Tongue (tissue), 1 donor: ENCODE measurements at regions not wholly inside any gene's neighbourhood (a gene's known extent, or its start where the extent isn't known, plus 50 kb on each side); places are given as distances from the start of the nearest gene placed in this dataset.
"Not testable (repeated sequence)": the region's sequence is repeated elsewhere in the genome, so short reads cannot be mapped to it uniquely, and the experiment has no call there.

Experiments used
- DNase-seq: peaks from one replicate; pipeline ENCODE4 v3.0.0-alpha.2; 2015

- no peak for DNase-seq
These were observed 54.9 kb upstream of the NBPF3 start for GRCh38 chr1:21385022-21385421.

GRCh38 chr1:21384620-21385019 lies 55.3 kb upstream of the NBPF3 start:
- DNase-seq, result peak; percentile 41

- peak; percentile 6 for DNase-seq
These were observed 56.0 kb upstream of the NBPF3 start for GRCh38 chr1:21383785-21384401.

GRCh38 chr1:21381354-21381753 lies 58.6 kb upstream of the NBPF3 start:
- DNase-seq, result no peak

- not testable (repeated sequence) for DNase-seq
These were observed 59.8 kb upstream of the NBPF3 start for GRCh38 chr1:21380147-21380546.

GRCh38 chr1:21379571-21379970 lies 60.4 kb upstream of the NBPF3 start:
- no peak for DNase-seq

- no peak for DNase-seq
These were observed 61.0 kb upstream of the NBPF3 start for GRCh38 chr1:21378705-21379494.

- DNase-seq, result no peak
These were observed 67.6 kb upstream of the NBPF3 start for GRCh38 chr1:21372383-21372782.

GRCh38 chr1:21369905-21370304 lies 70.0 kb upstream of the NBPF3 start:
- no peak for DNase-seq

GRCh38 chr1:21368515-21369289 lies 71.2 kb upstream of the NBPF3 start:
- DNase-seq, result peak; percentile 89

- DNase-seq, result not testable (repeated sequence)
These were observed 71.9 kb upstream of the NBPF3 start for GRCh38 chr1:21367973-21368514.

GRCh38 chr1:21366288-21366687 lies 73.6 kb upstream of the NBPF3 start:
- DNase-seq, result no peak

- DNase-seq, result no peak
These were observed 74.8 kb upstream of the ECE1 start for GRCh38 chr1:21365036-21365435.

- no peak for DNase-seq
These were observed 71.8 kb upstream of the ECE1 start for GRCh38 chr1:21362096-21362495.

GRCh38 chr1:21361506-21361905 lies 71.2 kb upstream of the ECE1 start:
- no peak for DNase-seq

GRCh38 chr1:21357161-21357560 lies 66.9 kb upstream of the ECE1 start:
- DNase-seq, result no peak

- DNase-seq, result no peak
These were observed 65.7 kb upstream of the ECE1 start for GRCh38 chr1:21355956-21356355.

- DNase-seq, result no peak
These were observed 62.3 kb upstream of the ECE1 start for GRCh38 chr1:21352586-21352985.

- DNase-seq, result no peak
These were observed 61.6 kb upstream of the ECE1 start for GRCh38 chr1:21351901-21352300.

GRCh38 chr1:21350202-21350885 lies 60.1 kb upstream of the ECE1 start:
- DNase-seq, result no peak

- DNase-seq, result no peak
These were observed 59.4 kb upstream of the ECE1 start for GRCh38 chr1:21349693-21350092.

GRCh38 chr1:21347072-21347581 lies 56.9 kb upstream of the ECE1 start:
- DNase-seq, result no peak
